HL-60 (cell line): ENCODE measurements at regions not wholly inside any gene's neighbourhood (a gene's known extent, or its start where the extent isn't known, plus 50 kb on each side); places are given as distances from the start of the nearest gene placed in this dataset.

ENCODE experiments used
- DNase-seq, 2 experiments: peaks; one replicate each; pipeline ENCODE4 v3.0.0-alpha.2; 2010 to 2020; ENCODE audit warnings: low read depth in 1 of 2, low spot score in 1 of 2
- H3K27ac ChIP-seq: fragments of 250-450 bp; sonication (Bioruptor Pico); replicated peaks from 2 replicates; pipeline ENCODE4 v1.5.1; 2020; ENCODE audit warnings: mild to moderate bottlenecking, moderate library complexity
- H3K27me3 ChIP-seq: fragments of 250-450 bp; sonication (Bioruptor Pico); 2 replicates; pipeline ENCODE4 v1.5.1; 2021; ENCODE audit warnings: mild to moderate bottlenecking, moderate library complexity; ENCODE audit not compliant: insufficient read depth, poor library complexity, severe bottlenecking
- H3K4me3 ChIP-seq: replicated peaks from 2 replicates; pipeline ENCODE4 v1.5.1; 2011; ENCODE audit warnings: mild to moderate bottlenecking, control low read depth, low read length; ENCODE audit not compliant: insufficient read depth
- CTCF ChIP-seq: IDR thresholded peaks from one replicate; pipeline ENCODE4 v1.5.1; 2011; ENCODE audit warnings: low read length, control low read depth, inconsistent platforms; ENCODE audit not compliant: insufficient read depth
- GABPA ChIP-seq: IDR thresholded peaks from 2 replicates; pipeline ENCODE4 v1.6.1; 2012; ENCODE audit warnings: low read depth
- POLR2AphosphoS5 ChIP-seq: IDR thresholded peaks from 2 replicates; pipeline ENCODE4 v1.6.1; 2012; ENCODE audit warnings: low read depth
- REST ChIP-seq: IDR thresholded peaks from 2 replicates; pipeline ENCODE4 v1.6.1; 2012; ENCODE audit warnings: low read depth; ENCODE audit not compliant: insufficient replicate concordance
- SPI1 ChIP-seq: IDR thresholded peaks from 2 replicates; pipeline ENCODE4 v1.6.1; 2012; ENCODE audit warnings: low read depth, mild to moderate bottlenecking, borderline replicate concordance

GRCh38 chr4:74613266-74613665 lies 168.3 kb downstream of the AREG start:
- no peaks in the 10 kb centered on the region for H3K27me3 ChIP-seq
- TF ChIP-seq GABPA (no peak), POLR2AphosphoS5 (no peak), REST (no peak), SPI1 (no peak), CTCF (no peak)
- no peak overlapping the region for H3K27ac ChIP-seq
- H3K4me3 ChIP-seq: no peak overlapping the region
- DNase-seq: no peak

- H3K27me3 ChIP-seq: no peaks in the 10 kb centered on the region
- no peak overlapping the region for H3K27ac ChIP-seq
- no peak overlapping the region for H3K4me3 ChIP-seq
- no peak for DNase-seq
- TF ChIP-seq CTCF: no peak
- no peak for TF ChIP-seq SPI1
- TF ChIP-seq POLR2AphosphoS5: no peak
- TF ChIP-seq REST: no peak
- TF ChIP-seq GABPA: no peak
Measured at GRCh38 chr4:74615411-74615810, 170.5 kb downstream of the AREG start.

DNA sequence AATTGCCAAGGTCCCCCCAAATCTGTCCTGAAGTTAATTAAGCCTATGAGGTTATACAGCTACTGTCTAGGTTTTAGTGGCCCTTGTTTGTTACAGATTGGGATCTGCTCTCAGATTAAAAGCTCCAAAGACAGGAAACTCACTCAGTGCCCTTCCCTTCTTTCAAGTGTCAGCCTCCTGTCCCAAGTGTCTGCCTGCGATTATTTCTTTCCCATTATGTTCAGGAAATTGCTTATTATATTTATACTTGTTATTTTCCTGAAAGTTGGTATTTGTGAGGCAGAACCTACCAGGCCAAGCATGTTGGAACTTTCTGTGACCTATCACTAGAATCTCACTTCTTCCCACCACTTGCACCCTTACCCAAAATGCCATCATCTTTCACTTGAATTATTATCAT lies 173.2 kb downstream of the AREG start:
- Histone ChIP-seq H3K4me3 (no peak overlapping the region), H3K27ac (no peak overlapping the region), H3K27me3 (no peaks in the 10 kb centered on the region)
- no peak for DNase-seq
- TF ChIP-seq REST (no peak), POLR2AphosphoS5 (no peak), GABPA (no peak), SPI1 (no peak), CTCF (no peak)
